NCI-H345 treated with DMSO at 0.1 percent for 48 hours (cell line): ENCODE measurements at regions not wholly inside any gene's neighbourhood (a gene's known extent, or its start where the extent isn't known, plus 50 kb on each side); places are given as distances from the start of the nearest gene placed in this dataset.

Source experiments
- DNase-seq: peaks from one replicate; lab custom pipeline; 2025; ENCODE audit not compliant: unreplicated experiment; lab: John Stamatoyannopoulos, UW

- DNase-seq, result no peak
Measured at GRCh38 chr10:84076047-84076388, 63.3 kb upstream of the GHITM start.

- no peak for DNase-seq
Measured at GRCh38 chr10:84076540-84077195, 62.6 kb upstream of the GHITM start.

GRCh38 chr10:84077768-84078167 is 61.5 kb upstream of the GHITM start:
- no peak for DNase-seq

- no peak for DNase-seq
Measured at GRCh38 chr10:84078771-84079170, 60.5 kb upstream of the GHITM start.

- no peak for DNase-seq
Measured at GRCh38 chr10:84084342-84084741, 55.0 kb upstream of the GHITM start.

- DNase-seq, result no peak
Measured at GRCh38 chr10:84087202-84087601, 52.1 kb upstream of the GHITM start.

- no peak for DNase-seq
Measured at GRCh38 chr10:84088626-84089025, 50.7 kb upstream of the GHITM start.

GRCh38 chr10:84089162-84089561 is 50.1 kb upstream of the GHITM start:
- DNase-seq, result no peak
